Body of pancreas (tissue), 4 donors: ENCODE measurements at regions not wholly inside any gene's neighbourhood (a gene's known extent, or its start where the extent isn't known, plus 50 kb on each side); places are given as distances from the start of the nearest gene placed in this dataset.
"Not testable (repeated sequence)": the region's sequence is repeated elsewhere in the genome, so short reads cannot be mapped to it uniquely, and the experiment has no call there.

Experiments used
- ATAC-seq: fragments of 150-250 bp; one replicate; pipeline ENCODE4 v1.9.1; 2016
- DNase-seq, 4 donors: peaks; one replicate each; pipeline ENCODE4 v3.0.0-alpha.2; 2019
- H3K27ac ChIP-seq, 4 donors: fragments of 200-600 bp; sonication (generic); 1 replicate in 3 of 4; 2 replicates in 1 of 4; pipeline versions ENCODE4 v1.5.1 to v1.6.1; 2016 to 2019; ENCODE audit warnings: mild to moderate bottlenecking in 1 of 4, mixed read lengths in 1 of 4, moderate library complexity in 1 of 4
- H3K27me3 ChIP-seq, 2 donors: fragments of 200-600 bp; sonication (generic); one replicate each; pipeline ENCODE4 v1.6.0; 2016; ENCODE audit warnings: mild to moderate bottlenecking in 1 of 2
- H3K36me3 ChIP-seq, 2 donors: fragments of 200-600 bp; sonication (generic); replicated peaks in 1 of 2; 2 replicates each; pipeline ENCODE4 v1.5.1; 2016; ENCODE audit warnings: low read depth in 2 of 2; ENCODE audit not compliant: insufficient read depth in 1 of 2
- H3K4me1 ChIP-seq: fragments of 200-600 bp; sonication (generic); one replicate; pipeline ENCODE4 v1.6.0; 2016
- H3K4me3 ChIP-seq, 2 donors: fragments of 200-600 bp; sonication (generic); 1 replicate in 1 of 2; 2 replicates in 1 of 2; pipeline ENCODE4 v1.5.1; 2016 to 2019
- H3K9me3 ChIP-seq, 3 donors: fragments of 200-600 bp; sonication (generic); 1 replicate in 2 of 3; 2 replicates in 1 of 3; pipeline ENCODE4 v1.5.1; 2016
- POLR2A ChIP-seq, 3 donors: fragments of 450-650 bp; IDR thresholded peaks; one replicate each; pipeline ENCODE4 v1.6.1; 2016; ENCODE audit warnings: antibody characterized with exemption in 3 of 3, mild to moderate bottlenecking in 2 of 3
- whole genome bisulfite sequencing, 2 donors: methylation state at CpG; one replicate each; pipeline ENCODE4 v1.1.5; 2017; 5-methylcytosine and 5-hydroxymethylcytosine counted together
- intact Hi-C: fragments of 100-400 bp; cut with DNase I; formaldehyde crosslinking; loops from one replicate; pipeline ENCODE4 v1.15.1; 2023
- TF ChIP-seq, protein P1 (sequence below), 7 experiments: fragments of 450-650 bp in 4 of 7; fragments of 200-600 bp in 3 of 7; sonication (generic) in 3 of 7; IDR thresholded peaks; one replicate each; pipeline ENCODE4 v1.5.1; 2016 to 2019; ENCODE audit warnings: antibody characterized with exemption in 7 of 7

DNA sequence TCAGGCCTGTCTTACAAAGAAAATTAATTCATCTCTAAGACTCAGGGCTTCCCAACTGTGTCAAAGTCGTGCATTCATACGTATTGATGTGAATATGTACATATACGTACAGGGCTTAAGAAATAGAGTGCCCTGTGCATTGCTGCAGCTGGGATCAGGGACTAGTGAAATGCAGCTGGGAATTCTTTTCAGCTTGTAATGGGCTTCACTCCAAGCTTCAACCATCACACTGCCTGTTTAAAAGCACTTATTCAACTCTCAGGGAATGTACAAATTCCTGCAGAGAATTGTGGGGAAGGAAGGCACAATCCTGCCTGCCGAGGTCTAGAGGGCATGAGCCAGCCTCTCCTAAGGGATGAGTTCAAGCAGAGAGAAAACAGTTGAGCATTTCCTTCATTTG is 59.6 kb upstream of the MAN2A1 start:
- Histone ChIP-seq H3K4me3 (no peak overlapping the region), H3K27ac (no peak overlapping the region), H3K4me1 (no peaks in the 10 kb centered on the region), H3K9me3 (no peaks in the 10 kb centered on the region), H3K27me3 (no peaks in the 10 kb centered on the region), H3K36me3 (no peaks in the 10 kb centered on the region)
- TF ChIP-seq, protein P1, sequence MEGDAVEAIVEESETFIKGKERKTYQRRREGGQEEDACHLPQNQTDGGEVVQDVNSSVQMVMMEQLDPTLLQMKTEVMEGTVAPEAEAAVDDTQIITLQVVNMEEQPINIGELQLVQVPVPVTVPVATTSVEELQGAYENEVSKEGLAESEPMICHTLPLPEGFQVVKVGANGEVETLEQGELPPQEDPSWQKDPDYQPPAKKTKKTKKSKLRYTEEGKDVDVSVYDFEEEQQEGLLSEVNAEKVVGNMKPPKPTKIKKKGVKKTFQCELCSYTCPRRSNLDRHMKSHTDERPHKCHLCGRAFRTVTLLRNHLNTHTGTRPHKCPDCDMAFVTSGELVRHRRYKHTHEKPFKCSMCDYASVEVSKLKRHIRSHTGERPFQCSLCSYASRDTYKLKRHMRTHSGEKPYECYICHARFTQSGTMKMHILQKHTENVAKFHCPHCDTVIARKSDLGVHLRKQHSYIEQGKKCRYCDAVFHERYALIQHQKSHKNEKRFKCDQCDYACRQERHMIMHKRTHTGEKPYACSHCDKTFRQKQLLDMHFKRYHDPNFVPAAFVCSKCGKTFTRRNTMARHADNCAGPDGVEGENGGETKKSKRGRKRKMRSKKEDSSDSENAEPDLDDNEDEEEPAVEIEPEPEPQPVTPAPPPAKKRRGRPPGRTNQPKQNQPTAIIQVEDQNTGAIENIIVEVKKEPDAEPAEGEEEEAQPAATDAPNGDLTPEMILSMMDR (IDR thresholded peaks at IDR 0.05) = no peak
- TF ChIP-seq POLR2A (IDR thresholded peaks at IDR 0.05) = no peak
- intact Hi-C loops = no loop called here
- no peak for DNase-seq
- 63 to 67% methylated on average over 4 of the region's 4 CpGs for WGBS, 2 donors
- no peak for ATAC-seq

- DNase-seq (no peak), ATAC-seq (no peak)
- TF ChIP-seq, protein P1 (IDR thresholded peaks at IDR 0.05) = no peak
- TF ChIP-seq POLR2A (IDR thresholded peaks at IDR 0.05) = no peak
- Histone ChIP-seq H3K27me3 (no peaks in the 10 kb centered on the region), H3K27ac (no peak overlapping the region), H3K4me3 (no peak overlapping the region), H3K36me3 (no peaks in the 10 kb centered on the region), H3K4me1 (no peaks in the 10 kb centered on the region), H3K9me3 (no peaks in the 10 kb centered on the region)
- 69 to 83% methylated on average over 3 of the region's 3 CpGs for WGBS, 2 donors
- intact Hi-C loops = no loop called here
Measured at GRCh38 chr5:109628591-109628990, 61.1 kb upstream of the MAN2A1 start.

DNA sequence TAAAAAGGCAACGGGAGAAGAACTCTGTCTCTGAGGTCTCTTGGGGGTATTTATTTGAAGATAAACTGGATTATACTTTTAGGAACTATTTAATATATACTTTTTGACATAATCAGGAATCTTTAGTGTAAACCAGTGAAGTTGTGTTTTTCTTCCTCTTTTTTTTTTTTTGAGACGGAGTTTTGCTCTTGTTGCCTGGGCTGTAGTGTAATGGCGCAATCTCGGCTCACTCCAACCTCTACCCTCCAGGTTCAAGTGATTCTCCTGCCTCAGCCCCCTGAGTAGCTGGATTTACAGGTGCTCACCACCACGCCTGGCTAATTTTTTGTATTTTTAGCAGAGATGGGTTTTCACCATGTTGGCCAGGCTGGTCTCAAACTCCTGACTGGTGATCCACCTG is 68.5 kb upstream of the MAN2A1 start:
- H3K4me1 ChIP-seq, H3K36me3 ChIP-seq, intact Hi-C loops, H3K27me3 ChIP-seq, DNase-seq, ATAC-seq, H3K4me3 ChIP-seq, H3K27ac ChIP-seq, H3K9me3 ChIP-seq: not testable (repeated sequence)
- 81 to 82% methylated on average over 5 of the region's 5 CpGs for WGBS, 2 donors

DNA sequence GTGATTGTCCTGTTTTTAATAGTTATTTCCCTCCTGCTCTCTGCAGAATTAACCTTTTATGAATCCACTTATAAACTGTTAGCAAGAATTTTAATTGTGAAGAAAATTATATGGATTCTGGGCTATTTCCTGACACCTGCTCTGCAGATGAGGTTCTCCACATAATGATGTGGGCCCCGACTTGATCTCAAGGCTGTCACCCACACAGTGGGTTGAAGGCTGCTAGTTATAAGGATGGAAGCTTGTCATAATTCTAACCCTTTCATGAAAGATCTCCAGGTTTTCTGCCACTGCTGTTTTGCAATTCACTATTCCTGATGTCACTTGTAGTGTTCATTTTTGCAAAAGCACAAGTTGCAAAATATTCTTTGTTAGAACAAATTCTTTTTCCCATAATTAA is 69.1 kb upstream of the MAN2A1 start:
- H3K27me3 ChIP-seq = no peaks in the 10 kb centered on the region
- H3K4me1 ChIP-seq = no peaks in the 10 kb centered on the region
- no peaks in the 10 kb centered on the region for H3K9me3 ChIP-seq
- no peak for TF ChIP-seq POLR2A (IDR thresholded peaks at IDR 0.05)
- TF ChIP-seq, protein P1 (IDR thresholded peaks at IDR 0.05) = no peak
- no peak overlapping the region for H3K4me3 ChIP-seq
- no peak for ATAC-seq
- H3K36me3 ChIP-seq = no peaks in the 10 kb centered on the region
- H3K27ac ChIP-seq = no peak overlapping the region
- intact Hi-C loops = no loop called here
- no peak for DNase-seq
- 71% methylated on average over 1 of the region's 1 CpG for WGBS, 2 donors

DNA sequence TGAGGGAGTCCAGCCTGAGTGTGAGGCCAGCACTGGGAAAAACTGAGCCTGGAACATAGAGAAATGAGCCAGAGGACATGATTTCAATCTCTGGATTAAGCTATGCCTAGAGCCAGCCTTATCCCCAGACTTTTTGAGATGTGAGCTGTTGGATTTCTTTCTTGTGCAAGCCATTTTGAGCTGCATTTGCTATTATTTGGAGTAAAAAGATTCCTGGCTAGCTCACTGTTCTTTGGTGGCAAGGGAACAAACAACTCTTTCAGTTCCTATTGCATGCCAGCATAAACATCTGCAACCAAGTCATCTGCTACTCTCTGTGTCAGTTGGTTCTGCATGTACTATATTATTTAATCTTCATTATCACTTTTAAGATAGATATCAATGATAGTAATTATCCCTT is 70.1 kb upstream of the MAN2A1 start:
- TF ChIP-seq, protein P1 (IDR thresholded peaks at IDR 0.05) = no peak
- ATAC-seq (no peak), DNase-seq (no peak)
- Histone ChIP-seq H3K4me1 (no peaks in the 10 kb centered on the region), H3K36me3 (no peaks in the 10 kb centered on the region), H3K27me3 (no peaks in the 10 kb centered on the region), H3K9me3 (no peaks in the 10 kb centered on the region), H3K4me3 (no peak overlapping the region), H3K27ac (no peak overlapping the region)
- intact Hi-C loops = no loop called here
